HepG2 (cell line): ENCODE measurements at regions not wholly inside any gene's neighbourhood (a gene's known extent, or its start where the extent isn't known, plus 50 kb on each side); places are given as distances from the start of the nearest gene placed in this dataset.

Source experiments
- CTCF ChIP-seq: sonication (generic); formaldehyde crosslinking; IDR thresholded peaks from 2 replicates; pipeline ENCODE4 v1.5.0; 2020; ENCODE audit warnings: mild to moderate bottlenecking, missing genetic modification reagents, moderate library complexity
- FOSL1 ChIP-seq: sonication (generic); formaldehyde crosslinking; IDR thresholded peaks from 2 replicates; pipeline ENCODE4 v1.9.0; 2021; ENCODE audit warnings: missing genetic modification reagents, borderline replicate concordance
- NFIC ChIP-seq: IDR thresholded peaks from 2 replicates; pipeline ENCODE4 v1.6.1; 2012; ENCODE audit warnings: mild to moderate bottlenecking, low read length, inconsistent platforms
- PTBP1 ChIP-seq: fragments of 200-400 bp; formaldehyde crosslinking; IDR thresholded peaks from 2 replicates; pipeline ENCODE4 v1.6.1; 2018; ENCODE audit warnings: low read length, low read depth; ENCODE audit not compliant: poor library complexity, severe bottlenecking
- RBM39 ChIP-seq: fragments of 200-400 bp; formaldehyde crosslinking; IDR thresholded peaks from one replicate; pipeline ENCODE4 v1.6.1; 2018; ENCODE audit warnings: antibody characterized with exemption, mild to moderate bottlenecking, low read depth, low read length; ENCODE audit not compliant: poor library complexity, severe bottlenecking
- SNAPC5 ChIP-seq: sonication (generic); formaldehyde crosslinking; IDR thresholded peaks from 2 replicates; pipeline ENCODE4 v1.8.1; 2023; ENCODE audit warnings: mild to moderate bottlenecking, missing genetic modification reagents, borderline replicate concordance
- SP2 ChIP-seq: sonication (generic); formaldehyde crosslinking; IDR thresholded peaks from 2 replicates; pipeline ENCODE4 v1.5.1; 2020; ENCODE audit warnings: mild to moderate bottlenecking, missing genetic modification reagents
- THAP8 ChIP-seq: sonication (generic); formaldehyde crosslinking; IDR thresholded peaks from 2 replicates; pipeline ENCODE4 v1.5.1; 2020; ENCODE audit warnings: missing genetic modification reagents, mild to moderate bottlenecking, borderline replicate concordance
- ZNF274 ChIP-seq: sonication (generic); formaldehyde crosslinking; IDR thresholded peaks from 2 replicates; pipeline ENCODE4 v1.5.1; 2020; ENCODE audit warnings: mild to moderate bottlenecking, missing genetic modification reagents
- ZNF558 ChIP-seq: sonication (generic); formaldehyde crosslinking; IDR thresholded peaks from 2 replicates; pipeline ENCODE4 v1.9.0; 2022; ENCODE audit warnings: mild to moderate bottlenecking, missing genetic modification reagents, borderline replicate concordance
- TF ChIP-seq, protein P1 (sequence below): sonication (generic); formaldehyde crosslinking; IDR thresholded peaks from 2 replicates; pipeline ENCODE4 v1.8.1; 2023; ENCODE audit warnings: mild to moderate bottlenecking, missing genetic modification reagents

DNA sequence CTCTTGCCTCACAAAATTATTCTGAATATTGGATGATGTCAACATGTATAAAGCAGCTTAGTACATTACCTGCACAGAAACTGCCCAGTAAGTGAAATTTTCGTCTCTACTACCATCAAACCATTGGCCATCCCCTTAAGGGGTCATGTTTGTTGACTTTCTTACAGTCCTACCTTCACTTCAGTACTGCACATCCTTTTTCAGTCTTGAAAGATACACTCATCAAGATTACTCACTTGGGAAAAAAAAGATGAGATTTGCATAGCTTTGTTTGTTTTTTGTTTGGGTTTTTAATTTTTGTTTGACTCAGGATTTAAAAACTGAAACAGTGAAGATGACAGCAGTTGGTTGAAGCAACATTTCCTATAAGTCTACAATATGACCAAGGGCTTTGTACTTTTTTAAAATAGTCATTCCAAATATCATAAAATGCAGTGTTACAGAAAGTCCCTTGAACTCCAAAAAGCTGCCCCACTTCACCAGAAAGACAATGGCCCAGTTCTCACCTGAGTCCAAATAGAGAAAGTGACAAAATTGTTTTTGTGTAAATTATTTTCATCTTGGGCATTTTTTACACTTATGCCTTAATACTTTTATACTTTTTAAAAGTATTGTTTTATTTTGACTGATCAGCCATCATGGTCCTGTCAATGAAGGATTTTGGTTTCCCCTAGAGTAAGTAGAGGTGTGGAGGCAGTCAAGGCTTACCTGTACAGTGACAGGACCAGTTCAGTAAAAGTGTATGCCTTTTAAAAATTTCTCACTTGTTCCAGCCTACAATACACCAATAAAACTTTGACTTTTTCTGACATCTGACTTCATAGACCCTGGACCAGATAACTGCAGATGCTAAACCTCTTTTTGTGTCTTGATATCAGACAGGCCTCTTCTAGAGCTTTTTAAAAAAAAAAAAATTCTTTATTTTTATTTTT, 59.7 kb upstream of the EDA2R start:
- TF ChIP-seq SNAPC5 (CRISPR knock-in tag) (no peak), CTCF (CRISPR knock-in tag) (no peak), PTBP1 (no peak), THAP8 (CRISPR knock-in tag) (no peak), ZNF274 (CRISPR knock-in tag) (no peak), NFIC (no peak), ZNF558 (CRISPR knock-in tag) (no peak), FOSL1 (CRISPR knock-in tag) (no peak), SP2 (CRISPR knock-in tag) (no peak), RBM39 (no peak)
- TF ChIP-seq, protein P1, sequence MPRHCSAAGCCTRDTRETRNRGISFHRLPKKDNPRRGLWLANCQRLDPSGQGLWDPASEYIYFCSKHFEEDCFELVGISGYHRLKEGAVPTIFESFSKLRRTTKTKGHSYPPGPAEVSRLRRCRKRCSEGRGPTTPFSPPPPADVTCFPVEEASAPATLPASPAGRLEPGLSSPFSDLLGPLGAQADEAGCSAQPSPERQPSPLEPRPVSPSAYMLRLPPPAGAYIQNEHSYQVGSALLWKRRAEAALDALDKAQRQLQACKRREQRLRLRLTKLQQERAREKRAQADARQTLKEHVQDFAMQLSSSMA (CRISPR knock-in tag), result no peak
